ENCODE measurements at regions not wholly inside any gene's neighbourhood (a gene's known extent, or its start where the extent isn't known, plus 50 kb on each side); places are given as distances from the start of the nearest gene placed in this dataset.

DNA sequence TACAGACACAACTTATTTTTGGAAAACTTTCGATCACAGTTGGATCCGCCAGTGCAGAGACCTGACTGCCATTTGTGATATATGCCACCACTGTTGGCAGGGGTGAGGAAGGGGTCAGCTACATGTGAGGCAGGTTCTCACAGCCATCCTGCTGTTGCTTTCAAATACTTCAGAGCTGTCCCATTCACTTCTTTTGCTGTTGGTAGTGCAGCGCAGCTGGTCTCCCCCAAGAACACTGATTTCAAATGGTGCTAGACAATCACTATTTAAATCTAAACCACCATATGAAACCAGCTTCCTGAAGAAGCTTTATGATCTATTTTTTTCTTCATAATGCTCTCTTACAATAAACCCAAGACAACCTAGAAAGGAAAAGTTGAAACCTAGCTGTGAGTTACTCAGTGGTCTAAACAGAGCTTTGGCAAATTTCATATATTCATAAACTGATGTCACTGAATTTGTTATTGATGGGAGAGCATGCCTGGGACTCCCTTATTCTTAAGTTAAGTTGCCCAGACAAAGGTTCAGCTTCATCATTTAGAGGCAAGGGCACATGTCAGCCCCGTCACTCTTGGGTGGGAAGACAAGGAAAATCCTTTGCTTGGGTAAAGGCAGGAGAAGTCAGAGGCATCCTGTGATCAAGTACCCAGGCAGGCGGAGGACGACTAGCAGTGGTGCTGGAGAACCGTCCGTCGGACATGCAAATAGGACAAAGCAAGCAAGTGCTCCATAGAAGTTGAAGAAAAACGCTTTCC is 143.4 kb upstream of the KLF14 start:
- Histone ChIP-seq H3K4me1 (ENCODE audit: low read length) (no peaks in the 10 kb centered on the region), H3K9me3 (replicated peaks; ENCODE audit: insufficient read depth, low read length) (no peaks in the 10 kb centered on the region), H3K27me3 (replicated peaks; ENCODE audit: insufficient read depth, low read length) (no peaks in the 10 kb centered on the region), H3K4me3 (ENCODE audit: low read length) (no peak overlapping the region), H3K79me2 (ENCODE audit: low read length) (no peaks in the 10 kb centered on the region), H3K9me2 (replicated peaks; ENCODE audit: insufficient read depth, low read length) (no peaks in the 10 kb centered on the region), H3K9ac (ENCODE audit: low read length) (no peak overlapping the region), H2AFZ (ENCODE audit: low read length) (no peak overlapping the region), H3F3A (ENCODE audit: insufficient read depth, low read length) (no peaks in the 10 kb centered on the region), H4K20me1 (ENCODE audit: insufficient read depth, low read length) (no peaks in the 10 kb centered on the region), H3K27ac (ENCODE audit: low read length) (no peak overlapping the region), H3K36me3 (replicated peaks; ENCODE audit: insufficient read depth, low read length) (peaks cover 8% of the 10 kb centered on the region; the same call in 1 of the 2 replicates), H3K4me2 (ENCODE audit: low read depth, low read length) (no peak overlapping the region)
- TF ChIP-seq EZH2phosphoT487 (IDR thresholded peaks at IDR 0.05; ENCODE audit: low read length) (no peak), CTCF (IDR thresholded peaks at IDR 0.05; ENCODE audit: low read length) (no peak), EZH2 (optimal IDR thresholded peaks at IDR 0.05; ENCODE audit: low read depth, low read length) (no peak)
- no peak for DNase-seq

GRCh38 chr7:130877991-130878305 is 143.9 kb upstream of the KLF14 start:
- TF ChIP-seq EZH2phosphoT487 (IDR thresholded peaks at IDR 0.05; ENCODE audit: low read length) (no peak), EZH2 (optimal IDR thresholded peaks at IDR 0.05; ENCODE audit: low read depth, low read length) (no peak), CTCF (IDR thresholded peaks at IDR 0.05; ENCODE audit: low read length) (no peak)
- H3K4me1 ChIP-seq (ENCODE audit: low read length), result no peaks in the 10 kb centered on the region
- H3K4me3 ChIP-seq (ENCODE audit: low read length), result no peak overlapping the region
- peaks cover 8% of the 10 kb centered on the region; the same call in 1 of the 2 replicates for H3K36me3 ChIP-seq (replicated peaks; ENCODE audit: insufficient read depth, low read length)
- H3K9me2 ChIP-seq (replicated peaks; ENCODE audit: insufficient read depth, low read length), result no peaks in the 10 kb centered on the region
- H3K9ac ChIP-seq (ENCODE audit: low read length), result no peak overlapping the region
- H3K27me3 ChIP-seq (replicated peaks; ENCODE audit: insufficient read depth, low read length), result no peaks in the 10 kb centered on the region
- H4K20me1 ChIP-seq (ENCODE audit: insufficient read depth, low read length), result no peaks in the 10 kb centered on the region
- H3K4me2 ChIP-seq (ENCODE audit: low read depth, low read length), result no peak overlapping the region
- H3F3A ChIP-seq (ENCODE audit: insufficient read depth, low read length), result no peaks in the 10 kb centered on the region
- H3K27ac ChIP-seq (ENCODE audit: low read length), result no peak overlapping the region
- no peak overlapping the region for H2AFZ ChIP-seq (ENCODE audit: low read length)
- no peak for DNase-seq
- no peaks in the 10 kb centered on the region for H3K79me2 ChIP-seq (ENCODE audit: low read length)
- no peaks in the 10 kb centered on the region for H3K9me3 ChIP-seq (replicated peaks; ENCODE audit: insufficient read depth, low read length)

DNA sequence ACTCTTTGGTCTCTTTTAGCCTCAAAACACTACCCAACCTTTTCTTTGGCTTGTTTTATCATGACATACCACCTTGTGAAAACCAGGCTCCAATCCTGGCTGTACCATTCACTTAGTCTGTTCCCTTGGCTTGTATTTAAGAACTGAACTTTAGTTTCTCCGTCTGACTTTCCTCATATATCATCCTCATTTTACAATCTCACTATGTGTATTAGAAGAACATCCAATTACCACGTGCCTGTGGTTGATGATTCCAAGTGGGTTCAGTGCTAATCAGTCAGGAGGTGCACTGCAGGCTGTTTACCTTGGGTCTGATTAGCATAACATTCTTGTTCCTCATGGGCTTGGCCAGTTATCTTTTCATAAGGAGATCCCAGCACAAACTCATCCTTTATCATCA is 144.8 kb upstream of the KLF14 start:
- no peaks in the 10 kb centered on the region for H3K9me3 ChIP-seq (replicated peaks; ENCODE audit: insufficient read depth, low read length)
- H2AFZ ChIP-seq (ENCODE audit: low read length), result no peak overlapping the region
- H4K20me1 ChIP-seq (ENCODE audit: insufficient read depth, low read length), result no peaks in the 10 kb centered on the region
- no peak overlapping the region for H3K4me3 ChIP-seq (ENCODE audit: low read length)
- H3K4me1 ChIP-seq (ENCODE audit: low read length), result no peaks in the 10 kb centered on the region
- no peak overlapping the region for H3K27ac ChIP-seq (ENCODE audit: low read length)
- TF ChIP-seq EZH2phosphoT487 (IDR thresholded peaks at IDR 0.05; ENCODE audit: low read length) (no peak), CTCF (IDR thresholded peaks at IDR 0.05; ENCODE audit: low read length) (no peak), EZH2 (optimal IDR thresholded peaks at IDR 0.05; ENCODE audit: low read depth, low read length) (no peak)
- H3K36me3 ChIP-seq (replicated peaks; ENCODE audit: insufficient read depth, low read length), result peaks cover 8% of the 10 kb centered on the region; the same call in 1 of the 2 replicates
- H3K27me3 ChIP-seq (replicated peaks; ENCODE audit: insufficient read depth, low read length), result no peaks in the 10 kb centered on the region
- no peaks in the 10 kb centered on the region for H3K79me2 ChIP-seq (ENCODE audit: low read length)
- H3K9ac ChIP-seq (ENCODE audit: low read length), result no peak overlapping the region
- no peak overlapping the region for H3K4me2 ChIP-seq (ENCODE audit: low read depth, low read length)
- H3K9me2 ChIP-seq (replicated peaks; ENCODE audit: insufficient read depth, low read length), result no peaks in the 10 kb centered on the region
- no peak for DNase-seq
- H3F3A ChIP-seq (ENCODE audit: insufficient read depth, low read length), result no peaks in the 10 kb centered on the region
